ENCODE measurements at regions not wholly inside any gene's neighbourhood (a gene's known extent, or its start where the extent isn't known, plus 50 kb on each side); places are given as distances from the start of the nearest gene placed in this dataset.

DNA sequence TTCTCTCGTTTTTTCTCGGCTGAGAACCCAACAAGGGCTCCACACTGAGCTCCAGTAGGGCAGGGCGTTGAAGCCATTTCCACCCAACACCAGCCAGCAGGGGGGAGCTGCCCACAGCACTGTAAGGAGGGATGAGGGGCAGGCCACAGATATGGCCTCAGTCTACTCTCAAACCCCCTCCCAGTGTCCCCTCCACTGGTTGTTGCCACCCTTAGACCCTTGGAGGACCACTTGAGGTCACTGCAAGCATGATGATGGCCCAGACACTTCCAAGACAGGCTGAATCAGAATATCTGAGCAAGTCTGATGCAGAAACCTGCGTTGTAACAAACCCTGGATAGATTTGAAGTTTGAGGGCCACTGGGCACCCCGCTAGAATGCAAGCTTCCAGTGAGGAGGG, 217.0 kb upstream of the CST7 start:
- no peak overlapping the region for H3K27ac ChIP-seq (ENCODE audit: low read length)

DNA sequence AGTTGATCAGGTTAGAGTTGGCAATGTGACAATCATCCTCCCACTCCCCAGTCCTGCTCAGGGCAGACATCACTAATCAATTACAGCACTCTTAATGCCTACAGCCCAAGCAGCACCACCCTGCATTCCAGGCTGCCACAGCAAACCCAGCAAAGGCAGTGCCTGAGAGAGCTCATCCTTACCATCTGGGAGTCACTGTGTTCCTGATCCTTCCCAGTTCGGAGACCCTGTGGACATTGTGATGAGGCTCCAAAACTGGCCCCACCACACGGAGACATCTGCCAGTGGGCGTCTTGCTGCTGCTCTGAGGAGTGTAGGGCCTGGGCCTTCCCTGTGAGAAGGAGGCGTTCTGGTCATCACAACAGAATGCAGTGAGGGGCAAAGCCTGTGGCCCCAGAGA, 216.5 kb upstream of the CST7 start:
- no peak overlapping the region for H2AFZ ChIP-seq (ENCODE audit: low read depth, low read length)
- no peaks in the 10 kb centered on the region for H3K9me3 ChIP-seq (ENCODE audit: insufficient read depth, low read length)
- H3K36me3 ChIP-seq (replicated peaks; ENCODE audit: low read depth, low read length): no peaks in the 10 kb centered on the region

More for the DNA sequence above, 217.0 kb upstream of the CST7 start:
- Histone ChIP-seq H3K79me2 (ENCODE audit: low read length) (no peaks in the 10 kb centered on the region), H3K9ac (ENCODE audit: low read length) (no peak overlapping the region), H3K4me2 (ENCODE audit: low read length) (no peak overlapping the region), H3K4me1 (ENCODE audit: low read length) (no peaks in the 10 kb centered on the region), H3K9me3 (ENCODE audit: insufficient read depth, low read length) (no peaks in the 10 kb centered on the region), H3K4me3 (ENCODE audit: low read length) (no peak overlapping the region), H3K27me3 (ENCODE audit: low read depth, low read length) (peaks cover 4% of the 10 kb centered on the region; the same call in 1 of the 2 replicates), H2AFZ (ENCODE audit: low read depth, low read length) (no peak overlapping the region), H4K20me1 (ENCODE audit: insufficient read depth, low read length) (no peaks in the 10 kb centered on the region), H3K36me3 (replicated peaks; ENCODE audit: low read depth, low read length) (no peaks in the 10 kb centered on the region)
- TF ChIP-seq CTCF (IDR thresholded peaks at IDR 0.05; ENCODE audit: low read depth, low read length): 0 out of 2 replicates have a peak, but pooled peaks have one; percentile 6
- no peak for TF ChIP-seq EZH2phosphoT487 (IDR thresholded peaks at IDR 0.05; ENCODE audit: low read depth)

DNA sequence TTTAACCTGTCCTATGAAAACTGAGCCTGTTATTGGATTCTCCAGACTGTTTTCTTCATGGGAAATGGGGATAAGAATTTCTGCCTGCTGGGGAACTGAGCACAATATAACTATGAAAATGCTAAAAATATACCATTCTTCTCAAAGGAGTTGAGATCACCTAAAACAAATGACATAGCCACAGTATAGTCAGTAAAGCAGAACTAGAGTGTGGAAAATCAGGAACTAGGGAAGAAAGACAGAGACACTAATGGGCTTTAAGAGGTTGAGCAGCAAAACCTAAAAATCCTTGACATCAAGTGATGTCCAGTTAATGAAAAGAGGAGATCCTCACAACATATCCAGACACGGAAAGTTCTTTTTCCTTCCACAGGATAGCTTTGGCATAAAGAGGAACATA, 215.7 kb upstream of the CST7 start:
- no peak overlapping the region for H3K9ac ChIP-seq (ENCODE audit: low read length)
- no peak overlapping the region for H3K27ac ChIP-seq (ENCODE audit: low read length)
- H3K36me3 ChIP-seq (replicated peaks; ENCODE audit: low read depth, low read length): no peaks in the 10 kb centered on the region
- no peaks in the 10 kb centered on the region for H3K27me3 ChIP-seq (ENCODE audit: low read depth, low read length)
- H4K20me1 ChIP-seq (ENCODE audit: insufficient read depth, low read length): no peaks in the 10 kb centered on the region
- no peaks in the 10 kb centered on the region for H3K79me2 ChIP-seq (ENCODE audit: low read length)
- H3K4me2 ChIP-seq (ENCODE audit: low read length): no peak overlapping the region
- no peak overlapping the region for H2AFZ ChIP-seq (ENCODE audit: low read depth, low read length)
- H3K9me3 ChIP-seq (ENCODE audit: insufficient read depth, low read length): no peaks in the 10 kb centered on the region
- no peaks in the 10 kb centered on the region for H3K4me1 ChIP-seq (ENCODE audit: low read length)
- H3K4me3 ChIP-seq (ENCODE audit: low read length): no peak overlapping the region
- no peak for TF ChIP-seq EZH2phosphoT487 (IDR thresholded peaks at IDR 0.05; ENCODE audit: low read depth)
- no peak for TF ChIP-seq CTCF (IDR thresholded peaks at IDR 0.05; ENCODE audit: low read depth, low read length)

More for the DNA sequence above, 216.5 kb upstream of the CST7 start:
- no peaks in the 10 kb centered on the region for H4K20me1 ChIP-seq (ENCODE audit: insufficient read depth, low read length)
- no peak overlapping the region for H3K9ac ChIP-seq (ENCODE audit: low read length)
- no peak overlapping the region for H3K27ac ChIP-seq (ENCODE audit: low read length)
- peaks cover 4% of the 10 kb centered on the region; the same call in 1 of the 2 replicates for H3K27me3 ChIP-seq (ENCODE audit: low read depth, low read length)
- H3K4me3 ChIP-seq (ENCODE audit: low read length): no peak overlapping the region
- no peaks in the 10 kb centered on the region for H3K4me1 ChIP-seq (ENCODE audit: low read length)
- TF ChIP-seq EZH2phosphoT487 (IDR thresholded peaks at IDR 0.05; ENCODE audit: low read depth): no peak
- no peak for TF ChIP-seq CTCF (IDR thresholded peaks at IDR 0.05; ENCODE audit: low read depth, low read length)
- H3K4me2 ChIP-seq (ENCODE audit: low read length): no peak overlapping the region
- H3K79me2 ChIP-seq (ENCODE audit: low read length): no peaks in the 10 kb centered on the region

- Histone ChIP-seq H3K36me3 (replicated peaks; ENCODE audit: low read depth, low read length) (no peaks in the 10 kb centered on the region), H2AFZ (ENCODE audit: low read depth, low read length) (no peak overlapping the region), H3K27ac (ENCODE audit: low read length) (no peak overlapping the region), H3K9me3 (ENCODE audit: insufficient read depth, low read length) (no peaks in the 10 kb centered on the region), H3K79me2 (ENCODE audit: low read length) (no peaks in the 10 kb centered on the region), H3K4me1 (ENCODE audit: low read length) (peaks cover 2% of the 10 kb centered on the region; the same call in 1 of the 2 replicates), H4K20me1 (ENCODE audit: insufficient read depth, low read length) (no peaks in the 10 kb centered on the region), H3K27me3 (ENCODE audit: low read depth, low read length) (no peaks in the 10 kb centered on the region), H3K9ac (ENCODE audit: low read length) (no peak overlapping the region), H3K4me3 (ENCODE audit: low read length) (no peak overlapping the region), H3K4me2 (ENCODE audit: low read length) (no peak overlapping the region)
- TF ChIP-seq CTCF (IDR thresholded peaks at IDR 0.05; ENCODE audit: low read depth, low read length) (no peak), EZH2phosphoT487 (IDR thresholded peaks at IDR 0.05; ENCODE audit: low read depth) (no peak)
Observed at GRCh38 chr20:24734139-24734538, 214.9 kb upstream of the CST7 start.

Data from OCI-LY3 (cell line).